BJ (cell line): ENCODE measurements at regions not wholly inside any gene's neighbourhood (a gene's known extent, or its start where the extent isn't known, plus 50 kb on each side); places are given as distances from the start of the nearest gene placed in this dataset.

ENCODE experiments used
- CTCF ChIA-PET: fragments of 350-600 bp; formaldehyde crosslinking; extraction: SDS; loops from one replicate; lab custom pipeline; 2021; ENCODE audit warnings: antibody characterized with exemption, inconsistent platforms; lab: Yijun Ruan, JAX
- POLR2A ChIA-PET: fragments of 300-600 bp; sonication (Branson Sonifier 250); formaldehyde crosslinking; extraction: SDS; loops from one replicate; lab custom pipeline; 2021; ENCODE audit warnings: antibody characterized with exemption; lab: Charles Lee
- DNase-seq: peaks from one replicate; pipeline ENCODE4 v3.0.0-alpha.2; 2011; ENCODE audit warnings: low read depth
- H3K27me3 ChIP-seq: 2 replicates; pipeline ENCODE4 v1.6.0; 2011; ENCODE audit warnings: low read length; ENCODE audit not compliant: control insufficient read depth, insufficient read depth
- H3K36me3 ChIP-seq: 2 replicates; pipeline ENCODE4 v1.5.1; 2011; ENCODE audit warnings: low read length; ENCODE audit not compliant: control insufficient read depth, insufficient read depth
- H3K4me3 ChIP-seq: 2 replicates; pipeline ENCODE4 v1.5.1; 2011; ENCODE audit warnings: low read depth, mild to moderate bottlenecking, control low read depth, low read length
- CTCF ChIP-seq: IDR thresholded peaks from 2 replicates; pipeline ENCODE4 v1.5.1; 2011; ENCODE audit warnings: low read depth, mild to moderate bottlenecking, control low read depth, inconsistent platforms, low read length, moderate library complexity; ENCODE audit not compliant: insufficient read depth

GRCh38 chr18:46360102-46360699 is 256.0 kb downstream of the HAUS1 start:
- DNase-seq = no peak
- ChIA-PET POLR2A (no interaction called here), CTCF (interaction anchor here (1.5 kb wide), 1 partner anchor 13 kb away, joined by 5 read pairs; no protein-coding TSS in a partner anchor)
- no peak for TF ChIP-seq CTCF
- Histone ChIP-seq H3K36me3 (no peaks in the 10 kb centered on the region), H3K27me3 (peaks cover 3% of the 10 kb centered on the region; the same call in 1 of the 2 replicates), H3K4me3 (no peak overlapping the region)

GRCh38 chr18:46360866-46361265 is 256.7 kb downstream of the HAUS1 start:
- no peak for TF ChIP-seq CTCF
- no peak for DNase-seq
- ChIA-PET CTCF (interaction anchor here (1.5 kb wide), 1 partner anchor 12 kb away, joined by 5 read pairs; no protein-coding TSS in a partner anchor), POLR2A (no interaction called here)
- no peak overlapping the region for H3K4me3 ChIP-seq
- peaks cover 3% of the 10 kb centered on the region; the same call in 1 of the 2 replicates for H3K27me3 ChIP-seq
- no peaks in the 10 kb centered on the region for H3K36me3 ChIP-seq

GRCh38 chr18:46362533-46362932 is 258.3 kb downstream of the HAUS1 start:
- POLR2A ChIA-PET = no interaction called here
- CTCF ChIA-PET = no interaction called here
- DNase-seq = no peak

GRCh38 chr18:46364048-46364447 is 259.9 kb downstream of the HAUS1 start:
- CTCF ChIA-PET = no interaction called here
- no peak for DNase-seq
- TF ChIP-seq CTCF = no peak
- H3K36me3 ChIP-seq = no peaks in the 10 kb centered on the region
- peaks cover 1% of the 10 kb centered on the region; the same call in 1 of the 2 replicates for H3K27me3 ChIP-seq
- H3K4me3 ChIP-seq = no peak overlapping the region
- POLR2A ChIA-PET = no interaction called here

More at GRCh38 chr18:46362533-46362932, 258.3 kb downstream of the HAUS1 start:
- no peaks in the 10 kb centered on the region for H3K36me3 ChIP-seq
- H3K4me3 ChIP-seq = no peak overlapping the region
- no peak for TF ChIP-seq CTCF
- peaks cover 1% of the 10 kb centered on the region; the same call in 1 of the 2 replicates for H3K27me3 ChIP-seq

- no peak for DNase-seq
- ChIA-PET CTCF (no interaction called here), POLR2A (no interaction called here)
- Histone ChIP-seq H3K36me3 (no peaks in the 10 kb centered on the region), H3K27me3 (peaks cover 1% of the 10 kb centered on the region; the same call in 1 of the 2 replicates), H3K4me3 (no peak overlapping the region)
- no peak for TF ChIP-seq CTCF
Observed at GRCh38 chr18:46366201-46366600, 262.0 kb downstream of the HAUS1 start.
